ENCODE measurements at regions not wholly inside any gene's neighbourhood (a gene's known extent, or its start where the extent isn't known, plus 50 kb on each side); places are given as distances from the start of the nearest gene placed in this dataset.
"Not testable (repeated sequence)": the region's sequence is repeated elsewhere in the genome, so short reads cannot be mapped to it uniquely, and the experiment has no call there.

DNA sequence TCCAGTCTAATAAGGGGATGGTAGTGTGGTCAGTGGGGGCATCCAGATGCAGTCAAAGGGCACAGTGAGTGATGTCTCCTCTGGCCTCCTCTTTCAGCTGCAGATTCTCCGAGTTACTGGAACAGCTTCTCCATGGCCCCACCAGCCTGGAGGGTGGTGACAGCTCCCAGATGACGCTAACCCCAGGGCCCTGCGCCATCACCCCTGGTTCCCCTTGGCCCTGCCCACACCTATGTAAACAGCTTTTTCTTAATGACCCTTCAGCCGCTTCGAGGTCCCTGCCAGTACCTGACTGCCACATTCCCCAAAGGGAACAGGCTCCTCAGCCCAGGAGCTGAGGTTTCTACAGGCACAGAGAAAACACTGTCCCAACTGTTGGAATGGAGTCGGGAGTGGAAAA is 235.0 kb downstream of the POTED start:
- DNase-seq (ENCODE audit: low read depth); H3K4me3 ChIP-seq (ENCODE audit: low read depth, low read length): not testable (repeated sequence)

DNA sequence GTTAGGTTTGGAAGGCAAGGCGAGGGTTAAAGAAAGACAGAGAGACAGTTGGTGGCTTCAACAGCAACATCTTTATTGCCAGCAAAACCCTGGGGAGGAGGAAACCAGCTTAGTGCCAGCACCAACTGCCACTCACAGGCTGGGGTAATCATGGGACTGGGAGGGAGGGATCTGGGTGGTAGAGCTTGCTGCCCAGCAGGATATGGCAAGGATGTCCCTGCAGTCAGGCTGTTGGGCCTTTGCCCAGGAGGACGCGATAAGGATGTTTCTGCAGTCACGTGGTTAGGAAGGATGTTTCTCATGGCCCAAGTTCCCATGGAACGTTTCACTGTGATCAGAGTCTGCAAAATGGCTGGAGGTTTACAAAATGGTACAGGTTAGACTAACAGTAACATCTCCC is 233.5 kb downstream of the POTED start:
- not testable (repeated sequence) for DNase-seq (ENCODE audit: low read depth); H3K4me3 ChIP-seq (ENCODE audit: low read depth, low read length)

DNA sequence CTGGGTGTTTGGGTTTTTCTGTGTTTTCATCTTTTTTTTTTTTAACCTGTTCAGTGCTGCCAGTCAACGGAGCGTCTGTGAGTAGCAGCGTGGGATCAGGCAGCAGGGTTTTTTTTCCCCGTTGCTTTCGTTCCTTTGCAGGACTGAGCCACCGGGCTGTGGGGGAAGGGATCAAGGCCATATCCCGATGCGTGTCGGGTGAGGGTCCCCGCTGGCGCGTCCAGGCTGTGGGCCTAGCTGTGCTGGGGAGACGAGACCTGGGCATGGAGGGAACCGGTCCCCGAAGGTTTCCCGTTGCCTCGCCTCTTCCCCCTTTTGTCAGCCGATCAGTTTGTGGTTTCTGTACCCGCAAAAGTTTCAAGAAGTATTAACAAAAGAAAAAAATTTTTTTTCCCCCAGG is 218.1 kb downstream of the POTED start:
- not testable (repeated sequence) for H3K4me3 ChIP-seq (ENCODE audit: low read depth, low read length); DNase-seq (ENCODE audit: low read depth)

DNA sequence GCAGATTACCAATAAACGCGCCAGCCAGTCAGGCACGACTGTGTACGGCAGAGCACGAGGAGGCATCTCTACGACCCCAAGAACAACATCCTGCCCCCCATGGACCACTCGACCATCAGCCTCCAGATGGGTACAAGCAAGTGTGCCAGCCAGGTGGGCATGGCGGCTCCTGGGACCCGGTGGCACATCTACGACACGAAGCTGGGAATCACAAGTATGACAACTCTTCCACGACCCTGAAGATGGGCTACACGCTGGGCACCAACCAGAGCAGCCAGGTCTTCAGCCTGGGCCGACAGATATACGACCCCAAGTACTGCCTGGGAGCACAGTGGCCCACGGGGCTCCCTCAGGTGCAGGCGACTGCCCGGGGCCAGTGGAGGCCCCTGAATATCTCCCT is 217.6 kb downstream of the POTED start:
- no peak overlapping the region for H3K4me3 ChIP-seq (ENCODE audit: low read depth, low read length)
- DNase-seq (ENCODE audit: low read depth) = no peak

DNA sequence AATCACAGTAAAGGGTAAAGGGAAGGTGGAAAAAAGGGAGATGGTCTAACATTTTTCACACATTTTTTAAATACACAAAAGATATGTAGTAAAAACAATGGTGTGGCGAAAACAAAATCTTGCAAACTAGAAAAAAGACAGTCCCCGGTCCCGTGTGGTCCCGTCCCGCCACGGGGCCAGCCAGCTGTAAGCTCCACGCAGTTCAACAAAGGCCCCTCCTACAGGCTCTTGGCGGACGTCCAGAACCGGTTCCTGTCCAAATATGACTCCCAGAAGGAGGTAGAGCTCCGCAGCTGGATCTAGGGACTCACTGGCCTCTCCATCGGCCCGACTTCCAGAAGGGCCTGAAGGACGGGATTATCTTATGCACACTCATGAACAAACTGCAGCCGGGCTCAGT is 216.9 kb downstream of the POTED start:
- DNase-seq (ENCODE audit: low read depth); H3K4me3 ChIP-seq (ENCODE audit: low read depth, low read length): not testable (repeated sequence)

DNA sequence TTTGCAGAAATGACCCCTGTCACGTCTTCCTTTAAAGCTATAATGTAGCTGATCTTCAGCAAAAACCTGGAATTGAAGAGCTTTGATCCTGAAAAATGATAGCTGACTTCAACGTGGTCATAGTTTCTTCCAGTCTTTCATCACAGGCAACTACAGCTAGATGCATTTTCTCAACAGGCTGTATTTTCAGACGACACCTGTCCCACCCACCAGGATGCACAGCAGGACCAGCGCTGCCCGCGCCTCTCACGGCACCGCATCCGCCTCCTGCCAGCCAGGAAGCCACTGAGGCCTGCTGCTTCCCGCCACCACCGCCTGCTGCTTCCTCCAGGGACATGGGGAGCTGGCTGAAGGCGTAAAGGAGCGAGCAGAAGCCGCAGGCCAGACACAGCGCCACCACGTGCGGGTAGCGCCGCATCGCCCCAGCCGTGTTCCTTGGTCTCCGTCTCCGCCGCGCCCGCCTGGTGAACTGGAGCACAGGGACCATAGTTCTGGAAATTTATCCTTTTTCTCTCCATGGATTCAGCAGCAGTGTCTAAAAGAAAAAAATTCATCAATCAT is 215.7 kb downstream of the POTED start:
- not testable (repeated sequence) for H3K4me3 ChIP-seq (ENCODE audit: low read depth, low read length); DNase-seq (ENCODE audit: low read depth)

DNA sequence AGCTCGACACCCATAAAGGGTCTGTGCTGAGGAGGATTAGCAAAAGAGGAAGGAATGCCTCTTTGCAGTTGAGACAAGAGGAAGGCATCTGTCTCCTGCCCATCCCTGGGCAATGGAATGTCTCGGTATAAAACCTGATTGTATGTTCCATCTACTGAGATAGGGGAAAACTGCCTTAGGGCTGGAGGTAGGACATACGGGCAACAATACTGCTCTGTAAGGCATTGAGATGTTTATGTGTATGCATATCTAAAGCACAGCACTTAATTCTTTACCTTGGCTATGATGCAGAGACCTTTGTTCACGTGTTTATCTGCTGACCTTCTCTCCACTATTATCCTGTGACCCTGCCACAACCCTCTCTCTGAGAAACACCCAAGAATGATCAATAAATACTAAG is 210.7 kb downstream of the POTED start:
- DNase-seq (ENCODE audit: low read depth) = not testable (repeated sequence)

DNA sequence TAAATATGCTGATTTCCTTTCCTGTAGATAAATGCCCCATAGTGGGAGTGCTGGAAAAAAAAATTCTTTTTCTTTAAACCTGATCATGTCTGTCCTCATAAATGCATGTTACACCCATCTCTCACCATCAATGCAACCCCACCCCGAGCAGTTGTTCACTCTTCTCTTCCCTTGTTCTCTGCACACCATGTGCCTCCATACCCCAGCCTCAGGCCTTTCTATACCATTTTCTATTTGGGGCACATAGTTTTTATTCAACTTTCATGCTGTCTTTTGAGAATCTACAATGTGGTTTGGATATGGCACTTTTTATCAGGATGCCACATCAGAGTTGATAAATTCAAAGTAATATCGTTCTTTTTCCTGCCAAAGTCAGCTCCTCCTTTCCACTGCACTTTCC is 202.6 kb downstream of the POTED start:
- DNase-seq (ENCODE audit: low read depth); H3K4me3 ChIP-seq (ENCODE audit: low read depth, low read length): not testable (repeated sequence)

More for the DNA sequence above, 210.7 kb downstream of the POTED start:
- H3K4me3 ChIP-seq (ENCODE audit: low read depth, low read length) = not testable (repeated sequence)

DNA sequence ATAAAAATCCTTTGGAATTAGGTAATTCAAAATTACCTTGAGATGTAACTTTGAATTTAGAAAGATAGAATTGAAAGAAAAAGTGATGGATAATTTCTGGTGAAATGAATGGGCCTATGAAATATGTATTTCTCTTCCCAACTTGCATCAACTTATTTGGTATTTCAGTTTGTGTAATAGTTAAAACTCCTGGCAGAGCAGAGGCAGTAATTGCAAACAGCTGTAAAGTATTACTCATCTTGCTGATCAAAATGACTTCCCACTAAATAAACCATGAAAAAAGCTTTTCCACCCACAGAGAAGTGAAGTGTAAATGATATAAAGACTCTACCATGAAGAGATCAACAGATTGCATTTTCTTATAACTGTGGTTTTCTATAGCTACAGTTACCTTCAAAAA is 201.0 kb downstream of the POTED start:
- not testable (repeated sequence) for DNase-seq (ENCODE audit: low read depth); H3K4me3 ChIP-seq (ENCODE audit: low read depth, low read length)

DNA sequence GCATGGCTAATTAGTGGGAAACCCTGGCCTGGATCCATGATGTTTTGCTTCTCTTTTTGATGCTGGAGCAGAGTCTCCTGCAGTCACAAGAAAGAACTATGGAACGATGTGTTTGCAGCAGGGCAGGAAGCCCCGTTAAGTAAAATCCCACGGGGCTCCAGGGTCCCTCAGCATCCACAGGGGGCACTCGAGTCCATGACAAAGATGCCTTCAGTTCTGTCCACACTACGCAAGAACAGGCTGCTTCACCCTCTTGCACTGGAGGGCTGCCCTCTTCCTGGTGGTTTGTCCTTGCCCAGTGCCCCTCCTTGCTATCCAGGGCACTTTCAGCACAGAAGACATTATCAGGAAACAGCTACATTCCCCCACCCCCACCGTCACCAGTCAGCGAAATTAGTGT is 196.9 kb downstream of the POTED start:
- not testable (repeated sequence) for H3K4me3 ChIP-seq (ENCODE audit: low read depth, low read length); DNase-seq (ENCODE audit: low read depth)

DNA sequence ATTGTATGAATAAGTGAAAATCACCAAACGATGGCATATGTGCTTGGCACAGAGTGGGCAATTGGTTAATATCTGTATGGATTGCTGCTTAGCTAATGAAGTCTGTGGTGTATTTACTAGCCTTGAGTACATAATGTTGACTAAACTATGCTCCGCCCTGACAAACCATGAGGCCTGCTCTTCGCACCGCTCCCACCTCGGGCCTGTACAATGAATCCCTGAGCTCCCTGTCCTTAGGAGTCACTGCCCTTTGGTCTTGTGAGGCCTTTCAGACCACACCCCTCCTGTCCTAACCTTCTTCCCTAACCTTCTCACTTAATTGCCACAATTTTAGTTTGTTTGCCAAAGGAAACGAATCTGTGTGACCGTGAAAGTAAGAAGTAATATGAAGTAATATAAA is 193.2 kb downstream of the POTED start:
- H3K4me3 ChIP-seq (ENCODE audit: low read depth, low read length); DNase-seq (ENCODE audit: low read depth): not testable (repeated sequence)
